DOHH2 (cell line): ENCODE measurements at regions not wholly inside any gene's neighbourhood (a gene's known extent, or its start where the extent isn't known, plus 50 kb on each side); places are given as distances from the start of the nearest gene placed in this dataset.

Experiments used
- EZH2phosphoT487 ChIP-seq: fragments of 200-600 bp; sonication (generic); IDR thresholded peaks from 2 replicates; pipeline ENCODE4 v1.6.1; 2017; ENCODE audit warnings: borderline replicate concordance, mild to moderate bottlenecking, antibody characterized with exemption, low read length, moderate library complexity, mixed read lengths
- TF ChIP-seq, protein P1 (sequence below): fragments of 200-600 bp; sonication (generic); IDR thresholded peaks from one replicate; pipeline ENCODE4 v1.5.1; 2014; ENCODE audit warnings: antibody characterized with exemption, mild to moderate bottlenecking, low read depth, low read length; ENCODE audit not compliant: poor library complexity, severe bottlenecking

DNA sequence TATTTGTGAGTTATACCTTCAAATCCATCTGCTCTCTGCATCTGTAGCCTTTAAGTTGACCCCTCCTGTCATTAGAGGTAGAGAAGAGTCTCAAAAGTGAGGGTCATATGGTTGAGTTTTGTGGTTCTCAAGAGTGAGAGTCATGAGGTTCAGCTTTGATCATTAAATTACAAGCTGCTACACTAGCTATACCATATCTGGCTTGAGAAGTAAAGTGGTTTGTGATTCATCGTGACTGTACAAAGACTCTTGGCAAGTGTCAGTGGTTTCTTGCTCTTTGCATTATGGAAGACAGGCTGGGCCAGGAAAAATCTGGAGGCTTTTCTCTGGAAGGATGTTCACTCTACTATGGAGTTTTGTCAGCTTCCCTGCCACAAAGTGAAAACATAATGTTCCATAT is 170.6 kb downstream of the ZC4H2 start:
- TF ChIP-seq, protein P1, sequence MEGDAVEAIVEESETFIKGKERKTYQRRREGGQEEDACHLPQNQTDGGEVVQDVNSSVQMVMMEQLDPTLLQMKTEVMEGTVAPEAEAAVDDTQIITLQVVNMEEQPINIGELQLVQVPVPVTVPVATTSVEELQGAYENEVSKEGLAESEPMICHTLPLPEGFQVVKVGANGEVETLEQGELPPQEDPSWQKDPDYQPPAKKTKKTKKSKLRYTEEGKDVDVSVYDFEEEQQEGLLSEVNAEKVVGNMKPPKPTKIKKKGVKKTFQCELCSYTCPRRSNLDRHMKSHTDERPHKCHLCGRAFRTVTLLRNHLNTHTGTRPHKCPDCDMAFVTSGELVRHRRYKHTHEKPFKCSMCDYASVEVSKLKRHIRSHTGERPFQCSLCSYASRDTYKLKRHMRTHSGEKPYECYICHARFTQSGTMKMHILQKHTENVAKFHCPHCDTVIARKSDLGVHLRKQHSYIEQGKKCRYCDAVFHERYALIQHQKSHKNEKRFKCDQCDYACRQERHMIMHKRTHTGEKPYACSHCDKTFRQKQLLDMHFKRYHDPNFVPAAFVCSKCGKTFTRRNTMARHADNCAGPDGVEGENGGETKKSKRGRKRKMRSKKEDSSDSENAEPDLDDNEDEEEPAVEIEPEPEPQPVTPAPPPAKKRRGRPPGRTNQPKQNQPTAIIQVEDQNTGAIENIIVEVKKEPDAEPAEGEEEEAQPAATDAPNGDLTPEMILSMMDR = no peak
- TF ChIP-seq EZH2phosphoT487 = no peak
